HUES6 (cell line): ENCODE measurements at regions not wholly inside any gene's neighbourhood (a gene's known extent, or its start where the extent isn't known, plus 50 kb on each side); places are given as distances from the start of the nearest gene placed in this dataset.

ENCODE experiments used
- H3K27ac ChIP-seq: 2 replicates; pipeline ENCODE4 v1.7.0; 2013; ENCODE audit warnings: low read depth, mild to moderate bottlenecking, low read length, inconsistent platforms
- H3K27me3 ChIP-seq: 2 replicates; pipeline ENCODE4 v1.6.1; 2013; ENCODE audit warnings: low read length; ENCODE audit not compliant: control insufficient read depth, insufficient read depth
- H3K36me3 ChIP-seq: 2 replicates; pipeline ENCODE4 v1.6.1; 2013; ENCODE audit warnings: low read length; ENCODE audit not compliant: control insufficient read depth, insufficient read depth
- H3K4me1 ChIP-seq: 2 replicates; pipeline ENCODE4 v1.6.1; 2013; ENCODE audit warnings: low read length; ENCODE audit not compliant: control insufficient read depth, insufficient read depth
- H3K4me3 ChIP-seq: 2 replicates; pipeline ENCODE4 v1.5.1; 2013; ENCODE audit warnings: low read depth, low read length
- H3K9ac ChIP-seq: one replicate; pipeline ENCODE4 v1.6.1; 2013; ENCODE audit warnings: mild to moderate bottlenecking, low read length
- H3K9me3 ChIP-seq: 2 replicates; pipeline ENCODE4 v1.6.1; 2013; ENCODE audit warnings: low read depth, low read length; ENCODE audit not compliant: control insufficient read depth, insufficient read depth

- Histone ChIP-seq H3K9me3 (peaks cover 21% of the 10 kb centered on the region), H3K27ac (no peak overlapping the region), H3K4me1 (no peaks in the 10 kb centered on the region), H3K9ac (no peak overlapping the region), H3K36me3 (no peaks in the 10 kb centered on the region), H3K4me3 (no peak overlapping the region), H3K27me3 (no peaks in the 10 kb centered on the region)
These were observed 546.5 kb upstream of the SEMA3D start for GRCh38 chr7:85733169-85733915.

- no peaks in the 10 kb centered on the region for H3K4me1 ChIP-seq
- no peak overlapping the region for H3K27ac ChIP-seq
- 0 out of 2 replicates have a peak, but pooled peaks cover 4% of the 10 kb centered on the region for H3K9me3 ChIP-seq
- H3K27me3 ChIP-seq: no peaks in the 10 kb centered on the region
- H3K4me3 ChIP-seq: no peak overlapping the region
- no peak overlapping the region for H3K9ac ChIP-seq
- no peaks in the 10 kb centered on the region for H3K36me3 ChIP-seq
These were observed 543.2 kb upstream of the SEMA3D start for GRCh38 chr7:85730012-85730411.

- Histone ChIP-seq H3K36me3 (no peaks in the 10 kb centered on the region), H3K9me3 (no peaks in the 10 kb centered on the region), H3K4me3 (no peak overlapping the region), H3K4me1 (peaks cover 6% of the 10 kb centered on the region), H3K27ac (no peak overlapping the region), H3K9ac (no peak overlapping the region), H3K27me3 (no peaks in the 10 kb centered on the region)
These were observed 538.2 kb upstream of the SEMA3D start for GRCh38 chr7:85725026-85725425.

- H3K4me3 ChIP-seq: no peak overlapping the region
- H3K27me3 ChIP-seq: no peaks in the 10 kb centered on the region
- H3K4me1 ChIP-seq: peaks cover 7% of the 10 kb centered on the region
- no peaks in the 10 kb centered on the region for H3K9me3 ChIP-seq
- no peak overlapping the region for H3K9ac ChIP-seq
- H3K36me3 ChIP-seq: no peaks in the 10 kb centered on the region
- no peak overlapping the region for H3K27ac ChIP-seq
These were observed 533.4 kb upstream of the SEMA3D start for GRCh38 chr7:85719981-85720953.

- no peak overlapping the region for H3K4me3 ChIP-seq
- no peak overlapping the region for H3K27ac ChIP-seq
- H3K9ac ChIP-seq: no peak overlapping the region
- H3K36me3 ChIP-seq: no peaks in the 10 kb centered on the region
- peaks cover 7% of the 10 kb centered on the region for H3K4me1 ChIP-seq
- no peaks in the 10 kb centered on the region for H3K9me3 ChIP-seq
- no peaks in the 10 kb centered on the region for H3K27me3 ChIP-seq
These were observed 529.5 kb upstream of the SEMA3D start for GRCh38 chr7:85716353-85716752.

- H3K4me1 ChIP-seq: peaks cover under 1% of the 10 kb centered on the region
These were observed 528.1 kb upstream of the SEMA3D start for GRCh38 chr7:85714951-85715350.

GRCh38 chr7:85714043-85714578 is 527.3 kb upstream of the SEMA3D start:
- no peaks in the 10 kb centered on the region for H3K4me1 ChIP-seq
- no peaks in the 10 kb centered on the region for H3K27me3 ChIP-seq
- no peaks in the 10 kb centered on the region for H3K36me3 ChIP-seq
- H3K9me3 ChIP-seq: no peaks in the 10 kb centered on the region
- no peak overlapping the region for H3K27ac ChIP-seq
- no peak overlapping the region for H3K4me3 ChIP-seq
- no peak overlapping the region for H3K9ac ChIP-seq

More at GRCh38 chr7:85714951-85715350, 528.1 kb upstream of the SEMA3D start:
- H3K9me3 ChIP-seq: no peaks in the 10 kb centered on the region
- H3K36me3 ChIP-seq: no peaks in the 10 kb centered on the region
- H3K4me3 ChIP-seq: no peak overlapping the region
- H3K27me3 ChIP-seq: no peaks in the 10 kb centered on the region
- H3K27ac ChIP-seq: no peak overlapping the region
- H3K9ac ChIP-seq: no peak overlapping the region

- Histone ChIP-seq H3K9me3 (no peaks in the 10 kb centered on the region), H3K4me3 (no peak overlapping the region), H3K36me3 (no peaks in the 10 kb centered on the region), H3K9ac (no peak overlapping the region), H3K4me1 (no peaks in the 10 kb centered on the region), H3K27ac (no peak overlapping the region), H3K27me3 (no peaks in the 10 kb centered on the region)
These were observed 526.3 kb upstream of the SEMA3D start for GRCh38 chr7:85713171-85713570.

- Histone ChIP-seq H3K9me3 (no peaks in the 10 kb centered on the region), H3K27ac (no peak overlapping the region), H3K4me3 (no peak overlapping the region), H3K9ac (no peak overlapping the region), H3K27me3 (no peaks in the 10 kb centered on the region), H3K4me1 (no peaks in the 10 kb centered on the region), H3K36me3 (no peaks in the 10 kb centered on the region)
These were observed 525.0 kb upstream of the SEMA3D start for GRCh38 chr7:85711894-85712293.

GRCh38 chr7:85710960-85711359 is 524.1 kb upstream of the SEMA3D start:
- Histone ChIP-seq H3K27ac (no peak overlapping the region), H3K9ac (no peak overlapping the region), H3K36me3 (no peaks in the 10 kb centered on the region), H3K9me3 (no peaks in the 10 kb centered on the region), H3K27me3 (no peaks in the 10 kb centered on the region), H3K4me3 (no peak overlapping the region), H3K4me1 (no peaks in the 10 kb centered on the region)

- Histone ChIP-seq H3K27me3 (no peaks in the 10 kb centered on the region), H3K36me3 (no peaks in the 10 kb centered on the region), H3K4me1 (no peaks in the 10 kb centered on the region), H3K9ac (no peak overlapping the region), H3K27ac (no peak overlapping the region), H3K4me3 (no peak overlapping the region), H3K9me3 (no peaks in the 10 kb centered on the region)
These were observed 521.4 kb upstream of the SEMA3D start for GRCh38 chr7:85708221-85708620.
